ENCODE measurements at regions not wholly inside any gene's neighbourhood (a gene's known extent, or its start where the extent isn't known, plus 50 kb on each side); places are given as distances from the start of the nearest gene placed in this dataset.
"Not testable (repeated sequence)": the region's sequence is repeated elsewhere in the genome, so short reads cannot be mapped to it uniquely, and the experiment has no call there.

DNA sequence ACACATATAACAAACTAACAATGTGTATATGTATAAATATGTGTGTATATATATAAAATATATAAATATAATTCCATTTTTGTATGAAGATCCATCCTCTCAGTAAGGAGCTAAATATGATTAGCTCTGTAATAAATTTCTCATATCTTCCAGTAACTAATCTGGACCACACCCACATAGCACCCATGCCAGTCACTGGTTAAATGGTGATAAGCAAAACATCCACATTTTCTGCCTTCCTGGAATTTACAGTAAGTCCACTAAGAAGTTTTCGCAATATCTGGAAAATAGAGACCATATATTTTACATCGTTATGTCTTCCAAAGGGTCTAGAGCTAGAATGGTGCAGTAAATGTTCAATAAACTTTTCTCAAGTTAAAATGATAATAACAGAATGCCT is 151.5 kb upstream of the STMND1 start:
- no peak for DNase-seq

DNA sequence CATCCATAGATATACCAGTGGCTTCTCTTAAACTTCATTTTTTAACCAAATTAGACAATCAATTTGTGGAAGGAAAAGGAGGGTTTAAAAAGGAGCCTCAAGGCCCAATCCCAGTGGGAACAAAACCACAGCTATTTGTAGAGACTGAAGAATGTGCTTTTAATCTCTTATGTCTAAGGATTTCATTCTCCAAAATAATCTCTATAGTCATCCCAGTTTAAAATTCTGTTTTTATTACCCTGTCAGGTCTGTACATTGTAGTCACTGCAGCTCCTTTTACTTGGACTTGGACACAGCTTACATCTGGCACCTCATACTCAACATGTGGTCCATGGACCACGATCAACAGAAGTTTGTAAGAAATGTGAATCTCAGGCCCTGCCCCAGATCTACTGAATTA is 152.1 kb upstream of the STMND1 start:
- DNase-seq, result no peak

DNA sequence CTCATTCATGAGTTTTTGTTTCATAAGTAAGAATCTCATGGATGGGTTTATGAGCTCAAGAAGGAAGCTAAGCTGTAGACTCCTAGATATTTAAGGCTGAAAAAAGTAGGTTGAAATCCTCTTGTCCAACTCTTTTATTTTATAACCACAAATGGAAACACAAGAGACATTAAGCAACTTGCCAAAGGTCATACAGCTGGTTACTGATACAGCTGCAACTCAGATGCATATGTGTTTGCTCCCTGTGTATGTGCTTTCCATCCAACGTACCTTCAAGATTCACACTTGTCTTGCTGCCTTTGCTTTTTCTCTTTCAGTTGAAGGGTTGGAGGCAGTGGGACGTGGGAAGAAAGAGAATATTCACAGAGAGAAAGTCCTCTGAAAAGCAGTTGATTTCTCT is 153.5 kb upstream of the STMND1 start:
- DNase-seq, result no peak

DNA sequence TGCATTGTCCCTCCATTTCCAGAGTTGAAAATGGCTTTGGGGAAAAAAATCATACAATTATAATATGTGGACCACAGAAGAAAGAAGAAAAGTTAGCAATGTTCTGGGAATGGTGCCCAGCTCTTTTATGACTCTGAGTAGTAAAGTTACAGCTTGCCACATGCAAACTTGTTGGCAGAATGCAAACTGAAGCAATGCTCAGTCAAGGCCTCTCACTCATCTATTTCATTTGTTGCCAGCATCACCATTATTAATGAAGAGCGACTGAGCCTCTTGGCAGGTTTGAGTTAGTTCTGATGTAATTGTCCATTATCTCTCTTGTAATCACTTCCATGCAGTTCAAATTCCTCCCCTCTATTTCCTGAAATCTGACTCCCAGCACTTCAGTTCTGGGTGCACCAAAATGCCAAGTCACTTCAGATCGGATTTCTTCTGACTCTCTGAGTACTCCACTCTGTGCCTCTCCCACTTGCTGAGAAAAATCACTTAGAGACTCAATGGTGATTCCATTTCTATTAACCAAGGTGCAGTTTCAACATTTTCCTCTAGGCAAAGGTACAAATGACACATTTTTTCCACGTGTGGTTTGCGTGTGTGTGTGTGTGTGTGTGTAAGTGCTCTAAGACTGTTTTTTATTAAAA is 154.4 kb upstream of the STMND1 start:
- DNase-seq, result peak in 1 of 56 donors; percentile 3

DNA sequence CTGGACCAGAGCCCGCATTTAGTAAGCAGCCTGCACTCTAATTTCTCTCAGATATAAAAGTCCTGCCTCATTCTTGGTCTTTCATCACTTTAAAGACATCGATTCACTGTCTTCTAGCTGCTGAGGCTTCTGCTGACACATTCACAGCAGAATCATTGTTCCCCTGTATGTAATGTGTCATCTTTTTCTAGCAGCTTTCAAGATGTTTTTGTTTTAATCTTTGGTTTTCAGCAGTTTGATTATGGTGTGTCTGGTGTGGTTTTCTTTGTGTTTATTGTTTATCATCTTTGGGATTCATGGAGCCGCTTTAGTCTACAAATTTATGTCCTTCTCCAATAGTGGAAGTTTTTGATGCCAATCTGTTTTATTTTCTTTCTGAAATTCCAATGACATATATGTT is 157.3 kb upstream of the STMND1 start:
- no peak for DNase-seq

DNA sequence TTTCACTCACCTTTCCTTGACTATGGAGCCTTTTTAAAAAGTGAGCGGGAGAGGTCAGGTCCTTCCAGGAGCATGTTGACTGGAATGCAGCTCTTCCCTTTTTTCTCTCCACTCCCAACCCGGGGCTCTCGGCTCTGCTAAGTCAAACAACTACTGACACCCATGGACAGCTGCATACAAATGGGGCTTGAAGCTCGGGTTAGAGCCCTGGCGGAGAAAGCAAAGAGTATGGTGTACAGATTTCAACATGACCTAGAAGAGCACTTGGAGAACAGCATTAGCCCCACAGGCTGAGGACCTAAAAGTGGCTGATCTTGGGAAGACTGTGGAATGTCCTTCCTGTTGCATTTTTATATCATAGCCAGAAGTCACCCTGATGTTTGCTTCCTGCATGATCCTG is 162.0 kb upstream of the STMND1 start:
- DNase-seq, result no peak

DNA sequence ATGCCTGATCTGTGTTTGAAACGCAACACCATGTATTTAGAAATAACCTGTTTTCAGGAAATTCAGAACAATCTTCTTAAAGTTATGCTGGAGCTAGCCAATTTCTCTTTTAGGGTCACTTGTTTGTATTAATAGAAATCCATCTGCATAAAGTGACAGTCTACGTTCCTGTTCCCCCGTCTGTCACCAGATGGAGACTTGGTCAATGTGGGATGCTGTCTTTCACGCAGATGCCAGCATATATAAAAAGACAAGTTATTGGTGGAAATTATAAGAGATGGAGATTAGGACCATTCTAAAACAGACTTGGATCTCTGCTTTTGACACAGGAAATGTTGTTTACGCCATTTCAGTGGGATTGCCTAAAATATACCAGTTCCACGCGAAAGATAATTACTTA is 162.5 kb upstream of the STMND1 start:
- peak in 2 of 56 donors; percentile 1 to 11 for DNase-seq

DNA sequence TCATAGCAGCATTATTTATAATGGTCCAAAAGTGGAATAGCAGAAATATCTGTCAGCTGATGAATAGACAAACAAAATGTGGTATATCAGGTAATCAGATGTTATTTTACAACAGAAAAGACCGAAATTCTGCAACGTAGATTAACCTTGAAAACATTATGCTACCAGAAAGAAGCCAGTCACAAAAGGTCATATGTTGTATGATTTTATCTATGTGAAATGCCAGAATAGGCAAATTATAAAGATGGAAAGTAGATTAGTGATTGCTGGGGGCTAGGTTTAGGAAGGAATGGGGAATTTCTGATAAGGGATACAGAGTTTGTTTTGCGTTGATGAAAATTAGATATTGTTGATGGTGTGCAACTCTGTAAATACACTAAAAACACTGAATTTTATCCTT is 165.0 kb upstream of the STMND1 start:
- no peak for DNase-seq

DNA sequence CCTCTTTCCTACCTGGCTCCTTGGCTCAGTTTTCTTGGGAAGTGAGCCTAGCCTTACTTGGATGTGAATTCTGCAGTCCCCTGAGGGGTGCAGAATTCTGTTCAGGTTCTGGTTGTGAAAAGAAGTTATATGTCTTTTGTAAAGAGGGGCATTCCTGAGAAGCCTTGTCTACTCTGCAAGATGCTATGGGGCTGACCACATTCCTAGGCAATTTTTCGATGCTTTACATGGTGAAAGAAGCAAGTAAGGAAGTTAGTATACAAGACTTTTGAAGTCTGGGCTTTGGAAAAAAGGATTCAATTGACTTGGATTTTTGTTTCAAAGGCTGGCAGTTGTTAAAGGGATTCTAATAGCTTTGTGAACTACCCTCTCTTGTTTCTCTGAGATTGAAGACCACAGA is 167.9 kb upstream of the STMND1 start:
- no peak for DNase-seq

DNA sequence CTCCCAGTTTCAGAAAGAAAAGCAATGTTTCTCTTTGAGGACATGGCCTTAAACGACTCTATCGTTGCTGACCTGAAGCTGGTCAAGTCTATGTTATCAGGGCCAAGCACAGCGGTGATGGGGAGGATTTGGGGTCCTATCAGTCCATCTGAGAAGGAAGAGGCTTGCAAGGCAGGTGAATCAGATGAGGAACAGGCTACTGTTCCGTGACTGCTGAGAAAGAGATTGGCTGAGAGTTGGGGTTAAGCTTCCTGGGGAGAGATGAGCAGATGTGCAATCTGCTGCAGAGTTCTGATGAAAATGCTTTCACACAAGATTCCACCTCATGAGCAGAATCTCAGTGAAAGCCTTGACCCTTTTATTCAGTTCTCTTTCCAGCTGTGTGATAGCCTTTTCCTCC is 168.3 kb upstream of the STMND1 start:
- no peak for DNase-seq

DNA sequence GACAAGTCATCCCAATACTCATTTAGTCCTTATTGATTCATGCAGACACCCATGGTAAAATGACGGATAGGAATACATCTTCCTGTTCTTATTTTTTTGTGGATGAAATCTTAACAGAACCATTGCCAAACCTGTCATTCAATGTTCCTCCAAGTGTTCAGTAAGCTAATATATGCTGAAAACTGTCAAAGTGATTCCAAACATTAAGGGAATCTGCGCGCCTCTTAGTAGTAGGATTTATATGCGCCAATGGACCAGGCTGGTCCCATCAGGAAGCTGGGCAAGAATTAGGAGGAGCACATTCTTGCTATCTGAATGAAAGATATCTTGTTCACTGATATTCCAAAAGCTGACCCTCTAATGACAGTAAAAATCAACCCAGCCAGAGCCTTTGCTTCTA is 168.9 kb upstream of the STMND1 start:
- no peak for DNase-seq

DNA sequence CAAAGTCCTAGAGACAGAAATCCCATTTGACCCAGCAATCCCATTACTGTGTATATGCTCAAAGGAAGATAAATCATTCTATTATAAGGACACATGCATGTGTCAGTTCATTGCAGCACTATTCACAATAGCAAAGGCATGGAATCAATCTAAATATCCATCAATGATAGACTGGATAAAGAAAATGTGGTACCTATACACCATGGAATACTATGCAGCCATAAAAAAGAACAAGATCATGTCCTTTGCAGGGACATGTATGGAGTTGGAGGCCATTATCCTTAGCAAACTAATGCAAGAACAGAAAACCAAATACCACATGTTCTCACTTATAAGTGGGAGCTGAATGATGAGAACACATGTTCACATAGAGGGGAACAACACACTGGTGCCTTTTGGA is 169.8 kb upstream of the ATXN1 start:
- not testable (repeated sequence) for DNase-seq

DNA sequence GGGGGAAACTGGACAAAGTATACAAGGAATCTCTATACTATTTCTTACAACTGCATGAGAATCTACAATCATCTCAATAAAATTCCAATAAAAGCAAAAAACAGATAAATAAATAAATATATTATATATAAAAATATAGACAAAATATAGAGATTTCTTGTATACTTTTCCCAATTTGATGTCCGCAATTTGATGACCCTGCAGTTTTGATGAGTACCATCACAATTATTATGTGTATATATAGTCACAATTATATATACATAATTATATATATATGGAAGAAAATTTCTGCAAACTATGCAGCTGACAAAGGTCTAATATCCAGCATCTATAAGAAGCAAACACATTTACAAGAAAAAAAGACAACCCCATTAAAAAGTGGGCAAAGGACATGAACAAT is 169.2 kb upstream of the ATXN1 start:
- DNase-seq, result no peak

DNA sequence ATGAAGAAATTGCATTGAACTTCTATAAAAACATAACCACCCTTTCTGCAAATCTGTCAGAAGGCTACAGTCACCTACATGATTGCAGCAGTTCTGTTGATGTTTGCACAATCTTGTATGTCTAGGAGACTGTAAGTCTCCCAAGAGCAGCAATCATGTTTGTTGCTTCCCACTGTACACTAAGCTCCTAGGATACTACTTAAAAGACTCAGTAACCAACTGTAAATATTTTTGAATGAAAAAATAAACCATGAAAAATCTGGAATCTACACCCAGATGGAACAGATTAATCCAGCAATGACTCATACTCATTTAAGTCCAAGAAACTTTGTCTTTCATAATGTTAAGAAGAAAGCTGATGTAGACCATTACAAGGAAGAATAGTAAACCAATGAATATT is 168.5 kb upstream of the ATXN1 start:
- DNase-seq, result no peak

DNA sequence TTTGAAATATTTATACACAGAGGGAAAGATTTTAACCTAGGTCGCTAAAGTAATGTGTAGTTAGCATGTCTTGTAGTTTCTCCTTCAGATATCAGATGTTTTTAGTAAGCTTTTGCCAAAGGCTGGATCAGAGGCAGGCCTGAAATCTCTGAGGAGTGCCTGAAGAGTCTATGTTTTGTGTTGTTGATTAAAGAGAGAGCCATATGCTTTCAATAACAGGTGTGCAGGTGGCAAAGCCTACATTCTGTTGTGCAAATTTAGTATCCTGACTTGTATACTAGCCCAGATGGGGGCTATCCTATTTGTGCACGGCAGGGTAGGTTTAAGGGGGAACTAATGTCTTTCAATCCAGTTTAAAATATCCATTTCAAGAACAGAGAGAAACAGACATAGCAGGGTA is 167.1 kb upstream of the ATXN1 start:
- DNase-seq, result no peak

DNA sequence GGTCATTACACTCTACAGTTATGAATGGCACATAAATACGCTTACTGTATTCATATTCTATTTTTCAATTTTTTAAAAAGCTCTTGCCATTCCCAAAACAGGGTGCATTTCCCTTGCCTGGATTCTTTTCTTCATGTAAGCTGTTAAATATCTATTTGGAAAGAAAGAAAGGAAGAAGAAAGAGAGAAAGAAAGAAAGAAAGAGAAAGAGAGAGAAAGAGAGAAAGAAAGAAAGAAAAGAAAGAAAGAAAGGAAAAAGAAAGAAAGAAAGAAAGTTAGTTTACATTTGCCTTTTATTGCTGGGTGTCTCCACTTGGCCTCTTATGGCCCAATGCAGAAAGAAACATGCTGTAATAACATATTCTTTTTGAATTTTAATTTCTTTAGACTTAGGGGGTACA is 165.9 kb upstream of the ATXN1 start:
- no peak for DNase-seq

DNA sequence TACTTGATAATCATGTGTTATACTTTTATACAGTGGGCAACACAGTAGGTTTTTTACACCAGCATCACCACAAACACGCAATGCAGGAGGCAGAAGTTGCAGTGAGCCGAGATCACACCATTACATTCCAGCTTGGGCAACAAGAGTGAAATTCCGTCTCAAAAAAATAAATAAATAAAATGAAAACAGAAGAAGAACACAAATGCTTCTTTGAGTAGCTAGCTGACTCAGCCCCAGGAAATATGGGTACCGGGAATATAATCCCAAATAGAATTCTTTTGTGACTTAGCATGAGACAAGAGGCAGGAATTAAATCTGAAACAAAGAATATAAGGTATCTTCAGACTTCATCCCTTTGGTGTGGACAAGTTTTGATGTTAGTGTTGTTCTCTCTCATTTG is 164.2 kb upstream of the ATXN1 start:
- no peak for DNase-seq

DNA sequence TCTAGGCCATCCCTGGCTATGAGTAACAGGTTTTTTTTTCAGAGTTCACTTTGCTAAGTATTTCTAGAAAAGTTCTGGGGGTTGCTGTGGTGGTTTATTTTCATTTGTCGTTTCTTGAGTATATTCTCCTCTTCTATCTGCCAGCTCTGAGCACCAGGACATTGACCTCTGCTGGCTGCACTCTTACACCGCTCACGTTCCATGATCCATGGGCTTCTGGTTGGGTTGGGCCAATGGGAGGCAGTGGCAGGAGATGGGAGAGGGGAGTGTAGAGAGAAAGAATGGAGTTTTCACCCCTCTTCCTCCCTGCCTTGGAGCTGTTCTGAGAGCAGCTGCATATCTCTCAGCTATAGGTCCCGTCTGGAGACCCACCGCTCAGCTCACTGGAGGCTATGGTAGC is 161.0 kb upstream of the ATXN1 start:
- DNase-seq, result no peak

DNA sequence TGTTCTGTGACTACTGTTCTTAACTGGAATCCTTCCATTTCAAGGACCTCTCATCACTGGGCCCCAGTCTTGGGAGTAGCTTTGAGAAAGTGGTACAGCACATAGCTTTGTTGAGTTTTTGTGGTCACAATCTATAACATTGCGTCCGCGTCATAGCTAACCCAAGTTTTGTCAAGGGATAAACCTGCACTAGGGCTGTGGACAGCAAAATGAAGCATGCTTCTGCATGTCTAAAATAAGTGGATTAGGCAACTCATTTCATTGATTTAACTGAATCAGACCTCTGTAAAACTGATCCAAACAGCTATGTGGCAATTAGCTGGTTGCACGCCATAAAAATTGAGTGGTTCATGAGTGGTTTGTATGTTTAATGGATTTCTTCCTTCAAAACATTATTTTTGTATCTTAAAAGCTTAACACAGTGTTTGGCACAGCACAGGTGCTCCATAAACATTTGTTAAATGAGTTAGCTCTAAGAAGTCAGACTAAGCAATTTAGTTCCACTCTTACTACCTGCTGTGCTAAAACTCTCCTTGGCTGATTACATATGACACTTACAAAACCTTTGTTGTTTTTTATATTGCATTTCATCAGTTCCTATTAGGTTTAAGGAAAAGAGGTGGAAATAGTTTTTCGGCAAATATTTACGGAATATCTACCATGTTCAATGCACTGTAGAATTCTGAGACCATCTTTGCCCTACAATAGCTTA is 160.3 kb upstream of the ATXN1 start:
- DNase-seq, result no peak

DNA sequence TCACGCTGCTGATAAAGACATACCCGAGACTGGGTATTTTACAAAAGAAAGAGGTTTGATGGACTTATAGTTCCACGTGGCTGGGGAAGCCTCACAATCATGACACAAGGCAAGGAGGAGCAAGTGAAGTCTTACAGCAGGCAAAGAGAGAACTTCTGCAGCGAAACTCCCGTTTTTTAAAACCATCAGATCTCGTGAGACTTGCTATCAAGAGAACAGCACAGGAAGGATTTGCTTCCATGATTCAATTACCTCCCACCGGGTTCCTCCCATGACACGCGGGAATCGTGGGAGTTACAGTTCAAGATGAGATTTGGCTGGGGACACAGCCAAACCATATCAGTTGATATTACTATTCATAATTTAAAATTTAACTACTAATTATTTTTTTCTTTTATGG is 157.3 kb upstream of the ATXN1 start:
- DNase-seq, result no peak

DNA sequence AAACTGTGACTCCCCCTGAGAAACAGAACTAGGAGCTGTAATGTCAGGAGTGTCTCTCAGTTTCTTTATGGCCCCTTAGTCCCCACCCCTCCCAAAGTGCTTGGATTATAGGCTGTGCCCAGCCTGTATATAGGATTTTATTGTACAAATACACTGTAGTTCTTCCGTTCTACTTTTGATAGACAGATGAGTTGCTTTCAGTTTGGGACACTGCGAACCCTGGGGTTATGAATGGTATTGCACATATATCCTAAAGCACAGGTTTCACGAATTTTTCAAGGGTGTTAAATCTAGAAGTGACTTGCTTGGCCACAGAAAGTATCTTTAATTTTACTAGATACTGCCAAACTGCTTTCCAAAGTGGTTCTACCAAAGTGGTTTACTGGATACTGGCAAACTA is 152.9 kb upstream of the ATXN1 start:
- DNase-seq, result no peak

DNA sequence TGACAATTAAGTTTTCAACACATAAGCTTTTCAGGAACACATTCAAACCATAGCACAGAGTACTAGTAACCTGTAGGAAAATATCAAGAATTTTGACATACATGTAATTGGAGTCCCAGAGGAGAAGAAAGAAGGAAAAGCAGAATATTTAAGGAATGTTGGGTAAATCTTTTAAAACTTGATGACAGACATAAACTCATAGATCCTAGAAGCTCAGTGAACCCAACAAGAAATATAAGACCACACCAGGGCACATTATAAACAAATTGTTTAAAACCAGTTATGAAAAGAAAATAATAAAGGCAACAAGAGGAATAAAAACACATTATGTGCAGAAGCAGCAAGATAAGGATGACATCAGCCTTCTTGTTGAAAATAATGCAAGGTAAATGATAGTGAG is 151.5 kb upstream of the ATXN1 start:
- no peak for DNase-seq

DNA sequence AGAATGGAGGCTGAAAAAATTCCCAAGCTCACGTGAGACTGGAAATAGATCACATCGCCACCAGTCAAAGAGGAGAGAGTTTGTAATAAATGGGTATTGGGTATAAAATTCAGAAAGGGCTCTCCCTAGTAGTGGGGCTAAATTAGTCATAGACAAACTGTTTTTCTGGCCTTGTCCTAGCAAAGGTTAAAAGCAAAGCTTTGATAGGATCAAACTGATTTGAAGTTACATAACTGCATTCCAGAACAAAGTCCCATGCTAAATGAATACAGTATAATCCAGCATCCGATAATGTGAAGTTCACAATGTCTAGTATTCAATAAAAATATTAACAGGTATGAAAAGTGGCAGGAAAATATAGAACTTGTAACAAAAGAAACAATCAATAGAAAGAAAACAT is 149.8 kb upstream of the ATXN1 start:
- DNase-seq, result no peak
